ENCODE measurements at regions not wholly inside any gene's neighbourhood (a gene's known extent, or its start where the extent isn't known, plus 50 kb on each side); places are given as distances from the start of the nearest gene placed in this dataset.

DNA sequence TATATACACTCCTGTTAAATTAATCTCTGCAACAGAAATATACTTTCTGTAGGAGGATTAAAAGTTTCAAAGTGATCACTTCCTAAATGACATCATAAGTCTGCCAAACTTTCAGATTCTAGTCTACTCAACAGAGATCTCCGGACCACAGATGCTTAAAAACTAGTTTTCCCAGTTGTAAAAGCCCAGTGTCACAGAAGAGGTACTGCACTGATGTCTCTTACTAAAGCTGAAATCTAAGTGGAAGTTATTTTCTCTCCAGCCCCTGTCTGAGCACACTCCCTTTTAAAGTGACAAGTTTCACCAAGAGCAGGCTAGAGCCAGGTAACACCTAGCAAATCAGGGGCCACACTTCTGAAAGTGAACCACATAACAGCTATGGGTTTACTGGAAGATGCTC is 71.6 kb upstream of the DST start:
- Histone ChIP-seq H3K4me3 (ENCODE audit: low read length) (no peak overlapping the region), H3K4me1 (ENCODE audit: insufficient read depth, low read length) (no peaks in the 10 kb centered on the region), H3K27ac (ENCODE audit: low read depth in 1 of 2, low read length in 2 of 2) (no peak overlapping the region), H3K36me3 (ENCODE audit: insufficient read depth, low read length) (no peaks in the 10 kb centered on the region), H3K27me3 (ENCODE audit: control insufficient read depth in 1 of 2, insufficient read depth in 2 of 2, low read length in 2 of 2) (no peaks in the 10 kb centered on the region), H3K9me3 (ENCODE audit: control insufficient read depth in 1 of 2, insufficient read depth in 1 of 2, low read length in 2 of 2) (no peaks in the 10 kb centered on the region)
- no peak for ATAC-seq (ENCODE audit: poor library complexity)
- POLR2A ChIA-PET: no interaction called here
- no peaks in the 10 kb centered on the region for H3K36me3 Mint-ChIP-seq (ENCODE audit: low read depth)
- TF ChIP-seq, protein P1, sequence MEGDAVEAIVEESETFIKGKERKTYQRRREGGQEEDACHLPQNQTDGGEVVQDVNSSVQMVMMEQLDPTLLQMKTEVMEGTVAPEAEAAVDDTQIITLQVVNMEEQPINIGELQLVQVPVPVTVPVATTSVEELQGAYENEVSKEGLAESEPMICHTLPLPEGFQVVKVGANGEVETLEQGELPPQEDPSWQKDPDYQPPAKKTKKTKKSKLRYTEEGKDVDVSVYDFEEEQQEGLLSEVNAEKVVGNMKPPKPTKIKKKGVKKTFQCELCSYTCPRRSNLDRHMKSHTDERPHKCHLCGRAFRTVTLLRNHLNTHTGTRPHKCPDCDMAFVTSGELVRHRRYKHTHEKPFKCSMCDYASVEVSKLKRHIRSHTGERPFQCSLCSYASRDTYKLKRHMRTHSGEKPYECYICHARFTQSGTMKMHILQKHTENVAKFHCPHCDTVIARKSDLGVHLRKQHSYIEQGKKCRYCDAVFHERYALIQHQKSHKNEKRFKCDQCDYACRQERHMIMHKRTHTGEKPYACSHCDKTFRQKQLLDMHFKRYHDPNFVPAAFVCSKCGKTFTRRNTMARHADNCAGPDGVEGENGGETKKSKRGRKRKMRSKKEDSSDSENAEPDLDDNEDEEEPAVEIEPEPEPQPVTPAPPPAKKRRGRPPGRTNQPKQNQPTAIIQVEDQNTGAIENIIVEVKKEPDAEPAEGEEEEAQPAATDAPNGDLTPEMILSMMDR (IDR thresholded peaks at IDR 0.05): no peak
- intact Hi-C loops (cut with DNase I, micrococcal nuclease): no loop called here
- no peak overlapping the region for H3K27ac Mint-ChIP-seq
- H3K27me3 Mint-ChIP-seq: no peaks in the 10 kb centered on the region
- no peak for DNase-seq
- H3K4me1 Mint-ChIP-seq (ENCODE audit: low read depth): no peaks in the 10 kb centered on the region
- H3K9me3 Mint-ChIP-seq: no peaks in the 10 kb centered on the region
- CTCF ChIA-PET: no interaction called here
- no peak overlapping the region for H3K4me3 Mint-ChIP-seq

DNA sequence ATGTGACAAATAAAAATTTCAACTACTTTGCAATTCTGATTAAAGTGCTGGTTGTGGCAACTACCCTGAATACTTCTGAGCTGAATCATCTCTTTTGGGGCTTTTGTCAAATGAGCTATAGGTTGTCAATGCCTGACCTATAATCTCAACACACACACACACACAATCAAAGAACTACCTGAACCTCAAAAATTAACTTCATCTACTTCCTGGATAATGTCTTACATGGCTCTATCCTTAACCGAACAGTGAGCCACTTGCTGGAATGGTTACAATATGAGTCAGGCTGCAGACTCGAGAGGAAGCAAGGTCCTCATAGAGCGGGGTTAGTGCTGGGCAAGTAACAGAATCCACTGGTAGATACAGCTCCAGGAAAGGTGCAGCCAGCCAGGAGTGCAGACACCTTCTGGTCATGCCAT is 70.6 kb upstream of the DST start:
- H3K27me3 ChIP-seq (ENCODE audit: control insufficient read depth in 1 of 2, insufficient read depth in 2 of 2, low read length in 2 of 2): no peaks in the 10 kb centered on the region
- TF ChIP-seq, protein P1 (IDR thresholded peaks at IDR 0.05): no peak
- no peaks in the 10 kb centered on the region for H3K36me3 ChIP-seq (ENCODE audit: insufficient read depth, low read length)
- ATAC-seq (ENCODE audit: poor library complexity) (no peak), DNase-seq (no peak)
- no peak overlapping the region for H3K4me3 ChIP-seq (ENCODE audit: low read length)
- no peak overlapping the region for H3K27ac ChIP-seq (ENCODE audit: low read depth in 1 of 2, low read length in 2 of 2)
- CTCF ChIA-PET: no interaction called here
- Mint-ChIP-seq H3K36me3 (ENCODE audit: low read depth) (no peaks in the 10 kb centered on the region), H3K4me1 (ENCODE audit: low read depth) (no peaks in the 10 kb centered on the region), H3K27me3 (no peaks in the 10 kb centered on the region), H3K4me3 (no peak overlapping the region), H3K27ac (no peak overlapping the region), H3K9me3 (no peaks in the 10 kb centered on the region)
- no peaks in the 10 kb centered on the region for H3K9me3 ChIP-seq (ENCODE audit: control insufficient read depth in 1 of 2, insufficient read depth in 1 of 2, low read length in 2 of 2)
- intact Hi-C loops (cut with DNase I, micrococcal nuclease): no loop called here
- POLR2A ChIA-PET: no interaction called here
- H3K4me1 ChIP-seq (ENCODE audit: insufficient read depth, low read length): no peaks in the 10 kb centered on the region

DNA sequence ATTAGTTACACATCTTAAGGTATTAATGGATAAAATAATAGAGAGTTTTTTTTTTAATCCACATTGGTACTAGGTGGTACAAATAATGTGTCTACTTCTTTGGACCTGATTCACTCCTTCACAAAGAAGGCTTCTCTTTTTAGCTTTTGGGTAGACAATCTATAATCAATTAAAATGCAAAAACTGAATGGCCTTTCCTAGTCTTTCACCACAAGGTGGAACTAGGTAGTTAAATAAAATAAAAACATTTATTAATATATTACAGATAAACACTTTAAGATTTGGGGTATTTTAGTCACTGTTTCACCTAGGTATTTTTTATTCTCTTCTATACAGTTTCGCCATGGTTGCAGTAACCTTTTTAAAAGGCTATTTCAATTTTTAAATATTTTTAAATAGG is 68.3 kb upstream of the DST start:
- no peaks in the 10 kb centered on the region for H3K9me3 ChIP-seq (ENCODE audit: control insufficient read depth in 1 of 2, insufficient read depth in 1 of 2, low read length in 2 of 2)
- H3K4me3 Mint-ChIP-seq: no peak overlapping the region
- H3K27ac ChIP-seq (ENCODE audit: low read depth in 1 of 2, low read length in 2 of 2): no peak overlapping the region
- no peak for DNase-seq
- no peak overlapping the region for H3K4me3 ChIP-seq (ENCODE audit: low read length)
- intact Hi-C loops (cut with DNase I, micrococcal nuclease): no loop called here
- no peaks in the 10 kb centered on the region for H3K36me3 ChIP-seq (ENCODE audit: insufficient read depth, low read length)
- no peaks in the 10 kb centered on the region for H3K4me1 Mint-ChIP-seq (ENCODE audit: low read depth)
- H3K4me1 ChIP-seq (ENCODE audit: insufficient read depth, low read length): no peaks in the 10 kb centered on the region
- no peak for ATAC-seq (ENCODE audit: poor library complexity)
- no peak overlapping the region for H3K27ac Mint-ChIP-seq
- H3K36me3 Mint-ChIP-seq (ENCODE audit: low read depth): no peaks in the 10 kb centered on the region
- POLR2A ChIA-PET: no interaction called here
- no peaks in the 10 kb centered on the region for H3K9me3 Mint-ChIP-seq
- TF ChIP-seq, protein P1 (IDR thresholded peaks at IDR 0.05): no peak
- no peaks in the 10 kb centered on the region for H3K27me3 Mint-ChIP-seq
- CTCF ChIA-PET: no interaction called here
- no peaks in the 10 kb centered on the region for H3K27me3 ChIP-seq (ENCODE audit: control insufficient read depth in 1 of 2, insufficient read depth in 2 of 2, low read length in 2 of 2)
